GM19372 (cell line): ENCODE measurements at regions not wholly inside any gene's neighbourhood (a gene's known extent, or its start where the extent isn't known, plus 50 kb on each side); places are given as distances from the start of the nearest gene placed in this dataset.

Experiments used
- ATAC-seq: cut with Tn5 transposase; IDR thresholded peaks from one replicate; pipeline ENCODE4 v1.9.1; 2021; ENCODE audit warnings: mild to moderate bottlenecking, low read depth, moderate library complexity; ENCODE audit not compliant: unreplicated experiment

- ATAC-seq, result no peak
Observed at GRCh38 chr10:57815949-57816348, 451.7 kb downstream of the IPMK start.

- no peak for ATAC-seq
Observed at GRCh38 chr10:57809961-57810360, 457.7 kb downstream of the IPMK start.

GRCh38 chr10:57807906-57808305, 459.8 kb downstream of the IPMK start:
- ATAC-seq, result no peak

GRCh38 chr10:57806675-57807074, 461.0 kb downstream of the IPMK start:
- ATAC-seq, result no peak

GRCh38 chr10:57799625-57800024, 468.1 kb downstream of the IPMK start:
- no peak for ATAC-seq

- no peak for ATAC-seq
Observed at GRCh38 chr10:57798830-57799229, 468.9 kb downstream of the IPMK start.

- no peak for ATAC-seq
Observed at GRCh38 chr10:57791546-57791945, 476.1 kb downstream of the IPMK start.

GRCh38 chr10:57790703-57791102, 477.0 kb downstream of the IPMK start:
- ATAC-seq, result no peak

- no peak for ATAC-seq
Observed at GRCh38 chr10:57788117-57788516, 479.6 kb downstream of the IPMK start.

- ATAC-seq, result no peak
Observed at GRCh38 chr10:57786850-57787750, 480.6 kb downstream of the IPMK start.

GRCh38 chr10:57786331-57786730, 481.4 kb downstream of the IPMK start:
- no peak for ATAC-seq

GRCh38 chr10:57785546-57785945, 482.1 kb downstream of the IPMK start:
- no peak for ATAC-seq

GRCh38 chr10:57785068-57785467, 482.6 kb downstream of the IPMK start:
- ATAC-seq, result no peak

- ATAC-seq, result no peak
Observed at GRCh38 chr10:57776688-57777432, 490.8 kb downstream of the IPMK start.

GRCh38 chr10:57775250-57775649, 492.4 kb downstream of the IPMK start:
- no peak for ATAC-seq

GRCh38 chr10:57769298-57769697, 498.4 kb downstream of the IPMK start:
- ATAC-seq, result no peak

- ATAC-seq, result no peak
Observed at GRCh38 chr10:57759777-57760176, 507.9 kb downstream of the IPMK start.

GRCh38 chr10:57754803-57755202, 512.9 kb downstream of the IPMK start:
- no peak for ATAC-seq

GRCh38 chr10:57743711-57744110, 524.0 kb downstream of the IPMK start:
- ATAC-seq, result no peak

GRCh38 chr10:57741751-57742150, 525.9 kb downstream of the IPMK start:
- no peak for ATAC-seq

- no peak for ATAC-seq
Observed at GRCh38 chr10:57723305-57723704, 544.4 kb downstream of the IPMK start.

- ATAC-seq, result no peak
Observed at GRCh38 chr10:57716884-57717283, 550.8 kb downstream of the IPMK start.
